Upper lobe of left lung (tissue), 4 donors: ENCODE measurements at regions not wholly inside any gene's neighbourhood (a gene's known extent, or its start where the extent isn't known, plus 50 kb on each side); places are given as distances from the start of the nearest gene placed in this dataset.

Source experiments
- CTCF ChIP-seq, 6 experiments: fragments of 450-650 bp in 4 of 6; fragments of 200-600 bp in 2 of 6; sonication (generic) in 2 of 6; IDR thresholded peaks; one replicate each; pipeline ENCODE4 v1.5.1; 2016 to 2019; ENCODE audit warnings: antibody characterized with exemption in 6 of 6
- POLR2A ChIP-seq, 4 donors: fragments of 450-650 bp; IDR thresholded peaks; one replicate each; pipeline ENCODE4 v1.5.1; 2016 to 2017; ENCODE audit warnings: antibody characterized with exemption in 4 of 4, mild to moderate bottlenecking in 2 of 4
- POLR2AphosphoS5 ChIP-seq, 2 donors: sonication (generic); formaldehyde crosslinking; IDR thresholded peaks; one replicate each; pipeline ENCODE4 v1.5.1; 2017; ENCODE audit warnings: antibody characterized with exemption in 2 of 2

DNA sequence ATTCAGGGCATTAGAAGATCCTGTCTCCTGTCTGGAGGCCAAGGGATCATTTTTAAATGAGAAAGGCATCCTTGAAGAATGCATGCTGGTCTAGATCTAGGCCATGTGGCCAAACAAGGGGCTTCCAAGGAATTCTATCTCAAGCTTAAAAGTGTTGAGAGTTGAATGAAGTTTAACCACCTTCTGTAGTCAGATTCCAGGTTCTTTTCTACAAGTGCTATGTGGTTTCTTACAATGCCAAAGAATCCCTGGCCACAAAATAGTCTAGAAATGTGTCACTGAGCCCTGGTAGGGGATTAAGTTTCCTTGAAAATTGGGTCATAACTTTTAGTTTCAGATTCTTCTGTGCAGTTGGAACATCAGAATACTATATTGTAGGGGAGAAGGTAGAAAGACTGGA, 640.7 kb upstream of the ACVR2A start:
- TF ChIP-seq POLR2A (IDR thresholded peaks at IDR 0.05), result no peak
- TF ChIP-seq CTCF (IDR thresholded peaks at IDR 0.05), result no peak
- TF ChIP-seq POLR2AphosphoS5 (IDR thresholded peaks at IDR 0.05), result no peak
